GM18858 (cell line): ENCODE measurements at regions not wholly inside any gene's neighbourhood (a gene's known extent, or its start where the extent isn't known, plus 50 kb on each side); places are given as distances from the start of the nearest gene placed in this dataset.

Experiments used
- ATAC-seq: cut with Tn5 transposase; IDR thresholded peaks from one replicate; pipeline ENCODE4 v1.9.1; 2021; ENCODE audit not compliant: unreplicated experiment

- no peak for ATAC-seq
Measured at GRCh38 chr18:78624646-78625279, 354.9 kb upstream of the SALL3 start.

- peak; percentile 42 for ATAC-seq
Measured at GRCh38 chr18:78625847-78626246, 353.8 kb upstream of the SALL3 start.

GRCh38 chr18:78627551-78628346 is 351.9 kb upstream of the SALL3 start:
- ATAC-seq, result no peak

GRCh38 chr18:78629426-78629825 is 350.2 kb upstream of the SALL3 start:
- ATAC-seq, result no peak

- no peak for ATAC-seq
Measured at GRCh38 chr18:78630356-78630755, 349.3 kb upstream of the SALL3 start.

GRCh38 chr18:78630981-78631510 is 348.6 kb upstream of the SALL3 start:
- ATAC-seq, result no peak

GRCh38 chr18:78632111-78632541 is 347.5 kb upstream of the SALL3 start:
- no peak for ATAC-seq

GRCh38 chr18:78634061-78634696 is 345.4 kb upstream of the SALL3 start:
- no peak for ATAC-seq

GRCh38 chr18:78635093-78635800 is 344.4 kb upstream of the SALL3 start:
- no peak for ATAC-seq

GRCh38 chr18:78636260-78636659 is 343.4 kb upstream of the SALL3 start:
- ATAC-seq, result no peak

- ATAC-seq, result no peak
Measured at GRCh38 chr18:78637442-78638402, 341.9 kb upstream of the SALL3 start.

GRCh38 chr18:78639006-78639950 is 340.3 kb upstream of the SALL3 start:
- no peak for ATAC-seq

- ATAC-seq, result no peak
Measured at GRCh38 chr18:78640246-78640995, 339.2 kb upstream of the SALL3 start.

- ATAC-seq, result no peak
Measured at GRCh38 chr18:78641689-78642231, 337.9 kb upstream of the SALL3 start.

GRCh38 chr18:78642296-78642951 is 337.2 kb upstream of the SALL3 start:
- ATAC-seq, result no peak

GRCh38 chr18:78643004-78643403 is 336.6 kb upstream of the SALL3 start:
- ATAC-seq, result no peak

- ATAC-seq, result no peak
Measured at GRCh38 chr18:78643981-78644380, 335.6 kb upstream of the SALL3 start.
